ENCODE measurements at regions not wholly inside any gene's neighbourhood (a gene's known extent, or its start where the extent isn't known, plus 50 kb on each side); places are given as distances from the start of the nearest gene placed in this dataset.

- H3K27me3 ChIP-seq (ENCODE audit: control insufficient read depth in 3 of 3, insufficient read depth in 3 of 3, low read length in 3 of 3), result no peaks in the 10 kb centered on the region
- H3K27ac ChIP-seq (ENCODE audit: low read depth in 1 of 3, low read length in 2 of 3), result no peak overlapping the region
- WGBS, 3 donors, result 68 to 80% (median 77%) methylated on average over 5 of the region's 5 CpGs
- FAIRE-seq (no peak), DNase-seq (no peak)
- no peaks in the 10 kb centered on the region for H3K4me1 ChIP-seq (ENCODE audit: control insufficient read depth in 3 of 3, insufficient read depth in 2 of 3, low read depth in 1 of 3, low read length in 2 of 3)
- H3K9me3 ChIP-seq (ENCODE audit: control insufficient read depth in 2 of 2, insufficient read depth in 1 of 2, low read depth in 1 of 2, low read length in 1 of 2), result no peaks in the 10 kb centered on the region
- H3K4me3 ChIP-seq (ENCODE audit: low read depth in 1 of 3, low read length in 3 of 3), result no peak overlapping the region
- no peaks in the 10 kb centered on the region for H3K36me3 ChIP-seq (ENCODE audit: control insufficient read depth in 3 of 3, insufficient read depth in 2 of 3, low read depth in 1 of 3, low read length in 3 of 3)
Measured at GRCh38 chr3:165283328-165283727, 87.1 kb upstream of the SLITRK3 start.

GRCh38 chr3:165279471-165279870 is 83.3 kb upstream of the SLITRK3 start:
- 4 to 40% (median 30%) methylated on average over 1 of the region's 1 CpG for WGBS, 3 donors
- FAIRE-seq (no peak), DNase-seq (no peak)
- Histone ChIP-seq H3K9me3 (ENCODE audit: control insufficient read depth in 2 of 2, insufficient read depth in 1 of 2, low read depth in 1 of 2, low read length in 1 of 2) (no peaks in the 10 kb centered on the region), H3K27ac (ENCODE audit: low read depth in 1 of 3, low read length in 2 of 3) (no peak overlapping the region), H3K36me3 (ENCODE audit: control insufficient read depth in 3 of 3, insufficient read depth in 2 of 3, low read depth in 1 of 3, low read length in 3 of 3) (no peaks in the 10 kb centered on the region), H3K4me3 (ENCODE audit: low read depth in 1 of 3, low read length in 3 of 3) (no peak overlapping the region), H3K4me1 (ENCODE audit: control insufficient read depth in 3 of 3, insufficient read depth in 2 of 3, low read depth in 1 of 3, low read length in 2 of 3) (no peaks in the 10 kb centered on the region), H3K27me3 (ENCODE audit: control insufficient read depth in 3 of 3, insufficient read depth in 3 of 3, low read length in 3 of 3) (no peaks in the 10 kb centered on the region)

DNA sequence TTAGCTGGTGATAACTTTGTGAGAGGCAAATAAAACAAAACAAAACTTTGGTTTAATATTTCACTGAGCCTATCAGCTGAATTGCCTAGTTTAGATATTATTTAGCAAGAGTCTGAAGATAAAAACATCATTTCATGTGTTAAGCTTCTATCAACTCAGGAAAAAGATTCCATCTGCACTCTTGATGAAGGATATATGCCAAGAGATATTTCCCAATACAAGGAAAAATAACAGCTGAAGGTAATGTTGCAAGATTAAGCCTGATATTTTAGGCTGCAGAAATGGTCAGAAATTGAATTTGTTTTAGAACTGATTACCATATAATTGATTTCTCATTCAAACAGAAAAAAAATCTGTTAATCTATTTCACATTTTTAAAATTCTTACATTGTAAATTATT is 77.2 kb upstream of the SLITRK3 start:
- Histone ChIP-seq H3K4me3 (ENCODE audit: low read depth in 1 of 3, low read length in 3 of 3) (no peak overlapping the region), H3K27ac (ENCODE audit: low read depth in 1 of 3, low read length in 2 of 3) (no peak overlapping the region), H3K27me3 (ENCODE audit: control insufficient read depth in 3 of 3, insufficient read depth in 3 of 3, low read length in 3 of 3) (no peaks in the 10 kb centered on the region), H3K9me3 (ENCODE audit: control insufficient read depth in 2 of 2, insufficient read depth in 1 of 2, low read depth in 1 of 2, low read length in 1 of 2) (no peaks in the 10 kb centered on the region), H3K36me3 (ENCODE audit: control insufficient read depth in 3 of 3, insufficient read depth in 2 of 3, low read depth in 1 of 3, low read length in 3 of 3) (no peaks in the 10 kb centered on the region), H3K4me1 (ENCODE audit: control insufficient read depth in 3 of 3, insufficient read depth in 2 of 3, low read depth in 1 of 3, low read length in 2 of 3) (no peaks in the 10 kb centered on the region)
- DNase-seq (no peak), FAIRE-seq (no peak)

- Histone ChIP-seq H3K4me3 (ENCODE audit: low read depth in 1 of 3, low read length in 3 of 3) (no peak overlapping the region), H3K9me3 (ENCODE audit: control insufficient read depth in 2 of 2, insufficient read depth in 1 of 2, low read depth in 1 of 2, low read length in 1 of 2) (no peaks in the 10 kb centered on the region), H3K4me1 (ENCODE audit: control insufficient read depth in 3 of 3, insufficient read depth in 2 of 3, low read depth in 1 of 3, low read length in 2 of 3) (no peaks in the 10 kb centered on the region), H3K27ac (ENCODE audit: low read depth in 1 of 3, low read length in 2 of 3) (no peak overlapping the region), H3K36me3 (ENCODE audit: control insufficient read depth in 3 of 3, insufficient read depth in 2 of 3, low read depth in 1 of 3, low read length in 3 of 3) (no peaks in the 10 kb centered on the region), H3K27me3 (ENCODE audit: control insufficient read depth in 3 of 3, insufficient read depth in 3 of 3, low read length in 3 of 3) (no peaks in the 10 kb centered on the region)
- no peak for DNase-seq
- FAIRE-seq, result no peak
- WGBS, 3 donors, result 42 to 56% (median 46%) methylated on average over 4 of the region's 4 CpGs
Measured at GRCh38 chr3:165259541-165260193, 63.5 kb upstream of the SLITRK3 start.

DNA sequence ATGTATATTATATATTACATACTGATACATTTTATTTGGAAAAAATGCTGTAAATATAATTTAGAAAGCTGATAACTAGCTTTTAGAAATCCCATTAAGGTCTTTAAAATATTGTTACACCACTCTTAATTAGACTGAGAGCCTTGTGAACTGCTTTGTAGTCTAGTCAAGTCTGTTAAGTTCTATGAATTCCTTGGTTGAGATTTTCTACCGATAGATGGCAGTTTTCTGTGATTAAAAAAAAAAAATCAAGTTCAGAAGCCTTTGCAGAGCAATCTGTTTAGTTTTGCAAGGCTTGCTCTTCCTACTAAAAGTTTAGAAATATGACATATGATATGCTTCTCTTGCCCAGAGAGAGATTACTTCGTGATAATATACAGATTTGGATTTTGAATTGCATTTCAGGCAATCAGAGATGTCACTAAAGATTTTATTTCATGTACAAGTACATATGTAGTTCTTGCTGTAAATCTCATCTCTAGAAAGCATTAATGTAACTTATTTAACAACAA is 60.4 kb upstream of the SLITRK3 start:
- H3K27ac ChIP-seq (ENCODE audit: low read depth in 1 of 3, low read length in 2 of 3), result no peak overlapping the region
- no peaks in the 10 kb centered on the region for H3K9me3 ChIP-seq (ENCODE audit: control insufficient read depth in 2 of 2, insufficient read depth in 1 of 2, low read depth in 1 of 2, low read length in 1 of 2)
- no peaks in the 10 kb centered on the region for H3K36me3 ChIP-seq (ENCODE audit: control insufficient read depth in 3 of 3, insufficient read depth in 2 of 3, low read depth in 1 of 3, low read length in 3 of 3)
- 49 to 52% (median 52%) methylated on average over 2 of the region's 2 CpGs for WGBS, 3 donors
- no peak overlapping the region for H3K4me3 ChIP-seq (ENCODE audit: low read depth in 1 of 3, low read length in 3 of 3)
- no peaks in the 10 kb centered on the region for H3K4me1 ChIP-seq (ENCODE audit: control insufficient read depth in 3 of 3, insufficient read depth in 2 of 3, low read depth in 1 of 3, low read length in 2 of 3)
- no peaks in the 10 kb centered on the region for H3K27me3 ChIP-seq (ENCODE audit: control insufficient read depth in 3 of 3, insufficient read depth in 3 of 3, low read length in 3 of 3)
- DNase-seq (no peak), FAIRE-seq (no peak)

- H3K4me3 ChIP-seq (ENCODE audit: low read depth in 1 of 3, low read length in 3 of 3), result no peak overlapping the region
- no peaks in the 10 kb centered on the region for H3K36me3 ChIP-seq (ENCODE audit: control insufficient read depth in 3 of 3, insufficient read depth in 2 of 3, low read depth in 1 of 3, low read length in 3 of 3)
- H3K27ac ChIP-seq (ENCODE audit: low read depth in 1 of 3, low read length in 2 of 3), result no peak overlapping the region
- DNase-seq (peak; percentile 6 to 11), FAIRE-seq (no peak)
- H3K4me1 ChIP-seq (ENCODE audit: control insufficient read depth in 3 of 3, insufficient read depth in 2 of 3, low read depth in 1 of 3, low read length in 2 of 3), result no peaks in the 10 kb centered on the region
- 13 to 34% (median 34%) methylated on average over 1 of the region's 1 CpG for WGBS, 3 donors
- no peaks in the 10 kb centered on the region for H3K27me3 ChIP-seq (ENCODE audit: control insufficient read depth in 3 of 3, insufficient read depth in 3 of 3, low read length in 3 of 3)
- no peaks in the 10 kb centered on the region for H3K9me3 ChIP-seq (ENCODE audit: control insufficient read depth in 2 of 2, insufficient read depth in 1 of 2, low read depth in 1 of 2, low read length in 1 of 2)
Measured at GRCh38 chr3:165254812-165255211, 58.6 kb upstream of the SLITRK3 start.
